Mesothelial cell of epicardium (in vitro differentiated cells): ENCODE measurements at regions not wholly inside any gene's neighbourhood (a gene's known extent, or its start where the extent isn't known, plus 50 kb on each side); places are given as distances from the start of the nearest gene placed in this dataset.

Source experiments
- DNase-seq, 2 experiments: peaks; one replicate each; pipeline ENCODE4 v3.0.0; 2021; ENCODE audit warnings: low spot score in 2 of 2; ENCODE audit not compliant: unreplicated experiment in 2 of 2
- H3K27ac Mint-ChIP-seq: 2 replicates; pipeline ENCODE4 v1.8.0; 2021; ENCODE audit warnings: mixed read lengths
- H3K27me3 Mint-ChIP-seq: 2 replicates; pipeline ENCODE4 v1.8.0; 2021; ENCODE audit warnings: low read depth, mixed read lengths
- H3K36me3 Mint-ChIP-seq: 2 replicates; pipeline ENCODE4 v1.8.0; 2021; ENCODE audit warnings: mixed read lengths
- H3K4me1 Mint-ChIP-seq: 2 replicates; pipeline ENCODE4 v1.8.0; 2021; ENCODE audit warnings: mixed read lengths
- H3K4me3 Mint-ChIP-seq: 2 replicates; pipeline ENCODE4 v1.8.0; 2021; ENCODE audit warnings: mild to moderate bottlenecking, moderate library complexity, mixed read lengths
- H3K9me3 Mint-ChIP-seq: 2 replicates; pipeline ENCODE4 v1.8.0; 2021; ENCODE audit warnings: mixed read lengths
- TF ChIP-seq, protein P1 (sequence below): fragments of 200-600 bp; sonication (generic); IDR thresholded peaks from one replicate; pipeline ENCODE4 v1.5.0; 2021; ENCODE audit warnings: antibody characterized with exemption; ENCODE audit not compliant: unreplicated experiment

GRCh38 chr10:78781991-78782390 is 286.8 kb upstream of the ZMIZ1 start:
- no peak overlapping the region for H3K27ac Mint-ChIP-seq
- H3K36me3 Mint-ChIP-seq, result no peaks in the 10 kb centered on the region
- no peaks in the 10 kb centered on the region for H3K27me3 Mint-ChIP-seq
- DNase-seq, result no peak
- TF ChIP-seq, protein P1, sequence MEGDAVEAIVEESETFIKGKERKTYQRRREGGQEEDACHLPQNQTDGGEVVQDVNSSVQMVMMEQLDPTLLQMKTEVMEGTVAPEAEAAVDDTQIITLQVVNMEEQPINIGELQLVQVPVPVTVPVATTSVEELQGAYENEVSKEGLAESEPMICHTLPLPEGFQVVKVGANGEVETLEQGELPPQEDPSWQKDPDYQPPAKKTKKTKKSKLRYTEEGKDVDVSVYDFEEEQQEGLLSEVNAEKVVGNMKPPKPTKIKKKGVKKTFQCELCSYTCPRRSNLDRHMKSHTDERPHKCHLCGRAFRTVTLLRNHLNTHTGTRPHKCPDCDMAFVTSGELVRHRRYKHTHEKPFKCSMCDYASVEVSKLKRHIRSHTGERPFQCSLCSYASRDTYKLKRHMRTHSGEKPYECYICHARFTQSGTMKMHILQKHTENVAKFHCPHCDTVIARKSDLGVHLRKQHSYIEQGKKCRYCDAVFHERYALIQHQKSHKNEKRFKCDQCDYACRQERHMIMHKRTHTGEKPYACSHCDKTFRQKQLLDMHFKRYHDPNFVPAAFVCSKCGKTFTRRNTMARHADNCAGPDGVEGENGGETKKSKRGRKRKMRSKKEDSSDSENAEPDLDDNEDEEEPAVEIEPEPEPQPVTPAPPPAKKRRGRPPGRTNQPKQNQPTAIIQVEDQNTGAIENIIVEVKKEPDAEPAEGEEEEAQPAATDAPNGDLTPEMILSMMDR, result no peak
- peaks cover 26% of the 10 kb centered on the region for H3K4me1 Mint-ChIP-seq
- H3K9me3 Mint-ChIP-seq, result peaks cover 7% of the 10 kb centered on the region
- no peak overlapping the region for H3K4me3 Mint-ChIP-seq

DNA sequence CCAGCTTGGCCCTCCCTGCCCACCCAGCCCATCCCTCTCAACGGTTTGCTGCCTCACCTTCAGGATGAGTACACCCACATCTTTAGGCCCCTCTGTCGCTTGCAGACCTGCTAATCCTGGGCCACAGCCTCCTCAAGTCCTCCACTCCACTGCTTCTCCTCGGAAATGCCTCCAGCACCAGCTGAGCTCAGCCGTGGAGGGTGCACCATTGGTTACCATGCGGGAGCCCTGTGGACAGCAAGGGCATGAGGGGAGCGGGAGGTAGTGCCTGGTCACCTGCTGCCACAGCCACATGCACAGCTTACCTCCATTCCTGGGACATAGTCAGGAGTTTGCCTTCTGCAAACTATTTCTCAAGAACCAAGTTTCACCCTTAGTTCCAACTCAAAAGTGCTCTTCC is 286.3 kb upstream of the ZMIZ1 start:
- no peak overlapping the region for H3K27ac Mint-ChIP-seq
- no peak for DNase-seq
- H3K36me3 Mint-ChIP-seq, result no peaks in the 10 kb centered on the region

GRCh38 chr10:78783753-78784152 is 285.0 kb upstream of the ZMIZ1 start:
- Mint-ChIP-seq H3K36me3 (no peaks in the 10 kb centered on the region), H3K4me1 (peaks cover 17% of the 10 kb centered on the region), H3K9me3 (peaks cover 7% of the 10 kb centered on the region), H3K4me3 (no peak overlapping the region), H3K27ac (no peak overlapping the region), H3K27me3 (no peaks in the 10 kb centered on the region)
- DNase-seq, result no peak
- TF ChIP-seq, protein P1, result no peak

More for the DNA sequence above, 286.3 kb upstream of the ZMIZ1 start:
- Mint-ChIP-seq H3K9me3 (peaks cover 7% of the 10 kb centered on the region), H3K4me3 (no peak overlapping the region), H3K4me1 (peaks cover 26% of the 10 kb centered on the region), H3K27me3 (no peaks in the 10 kb centered on the region)
- TF ChIP-seq, protein P1, result no peak

DNA sequence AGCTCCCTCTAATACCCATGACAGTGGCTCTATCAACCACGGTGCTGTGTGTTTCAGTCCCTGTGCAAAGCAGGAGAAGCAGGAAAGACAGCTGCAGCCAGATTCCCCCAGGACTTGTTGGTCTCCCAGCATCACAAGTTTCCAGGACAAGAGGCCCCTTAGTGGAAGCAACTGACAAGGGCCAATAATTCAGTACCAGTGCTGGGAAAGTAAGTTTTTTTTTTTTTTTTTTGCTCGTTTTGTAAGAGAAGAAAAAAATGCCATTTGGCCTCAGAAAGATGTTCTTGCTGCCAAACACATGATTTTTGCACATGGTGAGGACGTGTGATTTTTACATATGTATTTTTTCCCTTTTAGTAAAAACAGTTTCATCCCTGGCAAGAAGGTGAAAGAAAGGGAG is 284.2 kb upstream of the ZMIZ1 start:
- Mint-ChIP-seq H3K4me3 (no peak overlapping the region), H3K27me3 (no peaks in the 10 kb centered on the region), H3K27ac (no peak overlapping the region), H3K4me1 (peaks cover 17% of the 10 kb centered on the region), H3K9me3 (peaks cover 7% of the 10 kb centered on the region), H3K36me3 (no peaks in the 10 kb centered on the region)
- TF ChIP-seq, protein P1, result no peak
- no peak for DNase-seq

GRCh38 chr10:78785066-78785465 is 283.7 kb upstream of the ZMIZ1 start:
- Mint-ChIP-seq H3K27me3 (no peaks in the 10 kb centered on the region), H3K4me1 (peaks cover 17% of the 10 kb centered on the region), H3K27ac (no peak overlapping the region), H3K36me3 (no peaks in the 10 kb centered on the region), H3K4me3 (no peak overlapping the region), H3K9me3 (peaks cover 7% of the 10 kb centered on the region)
- TF ChIP-seq, protein P1, result no peak
- no peak for DNase-seq

- Mint-ChIP-seq H3K4me1 (peaks cover 17% of the 10 kb centered on the region), H3K36me3 (no peaks in the 10 kb centered on the region), H3K9me3 (peaks cover 7% of the 10 kb centered on the region), H3K27me3 (no peaks in the 10 kb centered on the region), H3K27ac (no peak overlapping the region), H3K4me3 (no peak overlapping the region)
- TF ChIP-seq, protein P1, result no peak
- no peak for DNase-seq
Observed at GRCh38 chr10:78785991-78786390, 282.8 kb upstream of the ZMIZ1 start.
